OCI-LY3 (cell line): ENCODE measurements at regions not wholly inside any gene's neighbourhood (a gene's known extent, or its start where the extent isn't known, plus 50 kb on each side); places are given as distances from the start of the nearest gene placed in this dataset.

Experiments used
- H2AFZ ChIP-seq: fragments of 200-600, 300-600 bp; shearing (Covaris generic); 2 replicates; pipeline ENCODE4 v1.6.0; 2014; ENCODE audit warnings: antibody characterized with exemption, low read depth, low read length
- H3K27ac ChIP-seq: fragments of 200-600, 300-600 bp; sonication (generic); 2 replicates; pipeline ENCODE4 v1.5.1; 2014; ENCODE audit warnings: mild to moderate bottlenecking, low read length, moderate library complexity, mixed read lengths
- H3K27me3 ChIP-seq: fragments of 200-600, 300-600 bp; sonication (generic); 2 replicates; pipeline ENCODE4 v1.6.1; 2014; ENCODE audit warnings: low read depth, low read length, mixed read lengths
- H3K36me3 ChIP-seq: fragments of 200-600, 300-600 bp; sonication (generic); replicated peaks from 2 replicates; pipeline ENCODE3; 2014; ENCODE audit warnings: low read depth, low read length, mixed read lengths
- H3K4me1 ChIP-seq: fragments of 300-600, 200-600 bp; sonication (generic); 2 replicates; pipeline ENCODE4 v1.6.1; 2014; ENCODE audit warnings: low read length, mixed read lengths
- H3K4me2 ChIP-seq: fragments of 200-600, 300-600 bp; sonication (generic); 2 replicates; pipeline ENCODE4 v1.6.1; 2014; ENCODE audit warnings: low read length, mixed read lengths
- H3K4me3 ChIP-seq: fragments of 300-600, 200-600 bp; sonication (generic); 2 replicates; pipeline ENCODE4 v1.5.1; 2014; ENCODE audit warnings: antibody characterized with exemption, mild to moderate bottlenecking, low read length, moderate library complexity
- H3K79me2 ChIP-seq: fragments of 300-600, 200-600 bp; shearing (Covaris generic); 2 replicates; pipeline ENCODE4 v1.6.1; 2014; ENCODE audit warnings: mild to moderate bottlenecking, low read length, mixed read lengths
- H3K9ac ChIP-seq: fragments of 300-600, 200-600 bp; shearing (Covaris generic); 2 replicates; pipeline ENCODE4 v1.6.0; 2014; ENCODE audit warnings: mild to moderate bottlenecking, low read length, moderate library complexity
- H3K9me3 ChIP-seq: fragments of 200-600, 300-600 bp; shearing (Covaris generic); 2 replicates; pipeline ENCODE4 v1.6.1; 2014; ENCODE audit warnings: low read length, mixed read lengths; ENCODE audit not compliant: insufficient read depth
- H4K20me1 ChIP-seq: fragments of 200-600, 300-600 bp; sonication (generic); 2 replicates; pipeline ENCODE4 v1.6.1; 2016; ENCODE audit warnings: low read length, mixed read lengths; ENCODE audit not compliant: insufficient read depth
- EZH2phosphoT487 ChIP-seq: fragments of 200-600 bp; shearing (Covaris generic); IDR thresholded peaks from 2 replicates; pipeline ENCODE4 v1.6.1; 2018; ENCODE audit warnings: antibody characterized with exemption, mixed run types, low read depth
- TF ChIP-seq, protein P1 (sequence below): fragments of 200-600, 300-600 bp; sonication (generic); IDR thresholded peaks from 2 replicates; pipeline ENCODE4 v1.5.1; 2014; ENCODE audit warnings: antibody characterized with exemption, low read length, low read depth

DNA sequence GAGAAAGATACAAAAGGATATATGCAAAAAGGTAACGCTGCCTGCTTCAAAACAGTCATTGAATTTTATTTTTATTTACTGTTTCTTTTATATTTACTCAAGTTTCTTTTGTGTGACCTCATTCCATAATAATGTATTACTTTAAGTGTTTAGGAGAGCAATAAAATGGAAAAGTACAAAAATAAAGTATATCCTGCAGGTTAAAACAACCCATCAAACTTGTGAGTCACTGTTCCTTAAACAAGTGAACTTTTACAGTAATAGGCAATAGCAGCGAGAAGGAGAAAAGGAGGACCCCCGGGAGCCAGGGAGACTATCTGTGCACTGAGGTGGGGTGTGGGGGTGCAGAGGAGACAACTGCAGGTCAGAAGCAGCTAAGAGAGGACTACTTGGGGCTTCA lies 124.5 kb downstream of the EN1 start:
- H3K27ac ChIP-seq, result no peak overlapping the region
- H4K20me1 ChIP-seq, result no peaks in the 10 kb centered on the region
- no peaks in the 10 kb centered on the region for H3K9me3 ChIP-seq
- no peak overlapping the region for H3K4me3 ChIP-seq
- no peaks in the 10 kb centered on the region for H3K79me2 ChIP-seq
- no peak overlapping the region for H2AFZ ChIP-seq
- no peaks in the 10 kb centered on the region for H3K4me1 ChIP-seq
- TF ChIP-seq, protein P1, sequence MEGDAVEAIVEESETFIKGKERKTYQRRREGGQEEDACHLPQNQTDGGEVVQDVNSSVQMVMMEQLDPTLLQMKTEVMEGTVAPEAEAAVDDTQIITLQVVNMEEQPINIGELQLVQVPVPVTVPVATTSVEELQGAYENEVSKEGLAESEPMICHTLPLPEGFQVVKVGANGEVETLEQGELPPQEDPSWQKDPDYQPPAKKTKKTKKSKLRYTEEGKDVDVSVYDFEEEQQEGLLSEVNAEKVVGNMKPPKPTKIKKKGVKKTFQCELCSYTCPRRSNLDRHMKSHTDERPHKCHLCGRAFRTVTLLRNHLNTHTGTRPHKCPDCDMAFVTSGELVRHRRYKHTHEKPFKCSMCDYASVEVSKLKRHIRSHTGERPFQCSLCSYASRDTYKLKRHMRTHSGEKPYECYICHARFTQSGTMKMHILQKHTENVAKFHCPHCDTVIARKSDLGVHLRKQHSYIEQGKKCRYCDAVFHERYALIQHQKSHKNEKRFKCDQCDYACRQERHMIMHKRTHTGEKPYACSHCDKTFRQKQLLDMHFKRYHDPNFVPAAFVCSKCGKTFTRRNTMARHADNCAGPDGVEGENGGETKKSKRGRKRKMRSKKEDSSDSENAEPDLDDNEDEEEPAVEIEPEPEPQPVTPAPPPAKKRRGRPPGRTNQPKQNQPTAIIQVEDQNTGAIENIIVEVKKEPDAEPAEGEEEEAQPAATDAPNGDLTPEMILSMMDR, result no peak
- TF ChIP-seq EZH2phosphoT487, result no peak
- no peak overlapping the region for H3K4me2 ChIP-seq
- H3K36me3 ChIP-seq, result no peaks in the 10 kb centered on the region
- no peaks in the 10 kb centered on the region for H3K27me3 ChIP-seq
- no peak overlapping the region for H3K9ac ChIP-seq

DNA sequence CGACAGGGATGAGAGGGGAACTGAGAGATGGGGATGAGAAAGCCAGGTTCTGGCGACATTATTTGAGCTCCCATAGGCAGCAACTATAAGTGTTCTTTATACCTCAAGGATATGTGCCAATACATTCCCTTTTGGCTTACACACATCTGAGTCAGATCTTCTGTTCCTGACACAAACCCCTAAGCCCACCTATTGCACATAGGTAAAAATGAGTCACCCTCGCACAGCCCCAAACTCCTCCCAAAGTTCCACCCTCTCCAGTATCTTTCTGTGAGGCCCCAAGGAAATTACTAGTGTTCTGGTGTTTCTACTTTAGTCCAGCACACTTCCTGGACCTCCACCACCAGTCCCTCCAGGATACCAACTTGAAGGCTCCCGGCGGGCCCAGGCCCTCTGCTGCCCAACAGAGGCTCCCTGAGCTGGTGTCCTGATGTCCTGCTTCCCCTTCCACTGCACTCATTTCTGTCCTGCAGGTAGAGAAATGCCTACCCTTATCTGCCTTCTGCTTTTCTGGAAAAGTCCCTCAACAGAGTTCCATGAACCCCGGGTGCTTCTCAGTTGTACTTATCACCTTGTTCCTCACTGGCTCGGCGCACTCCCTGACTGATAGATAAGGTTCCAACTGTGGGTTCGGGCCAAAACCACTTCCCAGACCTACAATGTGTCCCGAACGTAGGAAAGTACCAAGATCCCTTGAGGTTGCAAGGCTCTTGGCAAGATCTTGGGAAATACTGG lies 125.5 kb downstream of the EN1 start:
- H3K4me2 ChIP-seq, result no peak overlapping the region
- H3K4me1 ChIP-seq, result no peaks in the 10 kb centered on the region
- no peak for TF ChIP-seq EZH2phosphoT487
- TF ChIP-seq, protein P1, result no peak
- H3K27ac ChIP-seq, result no peak overlapping the region
- no peak overlapping the region for H3K9ac ChIP-seq
- no peaks in the 10 kb centered on the region for H4K20me1 ChIP-seq
- H3K36me3 ChIP-seq, result no peaks in the 10 kb centered on the region
- no peak overlapping the region for H3K4me3 ChIP-seq
- H3K79me2 ChIP-seq, result no peaks in the 10 kb centered on the region
- no peak overlapping the region for H2AFZ ChIP-seq
- no peaks in the 10 kb centered on the region for H3K27me3 ChIP-seq
- no peaks in the 10 kb centered on the region for H3K9me3 ChIP-seq

DNA sequence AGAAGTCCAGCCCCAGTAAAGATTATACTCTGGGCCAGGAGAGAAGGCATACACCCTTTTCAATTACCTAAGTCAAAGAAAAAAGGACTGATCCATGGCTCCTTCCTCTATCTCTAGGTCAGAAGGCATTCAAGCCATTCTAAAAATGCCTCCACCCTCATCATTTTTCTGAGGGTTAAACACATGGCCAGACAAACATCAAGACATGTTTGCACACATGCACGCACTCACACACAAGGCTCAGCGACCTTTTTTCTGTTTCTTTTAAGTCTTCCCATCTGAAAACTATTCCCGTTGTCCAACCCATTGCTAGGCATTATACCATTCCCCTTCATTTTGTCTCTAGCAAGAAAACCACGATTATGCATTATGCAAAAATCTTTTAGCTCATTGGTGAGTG lies 126.6 kb downstream of the EN1 start:
- Histone ChIP-seq H3K27me3 (no peaks in the 10 kb centered on the region), H3K27ac (no peak overlapping the region), H3K4me3 (no peak overlapping the region), H2AFZ (no peak overlapping the region), H3K36me3 (no peaks in the 10 kb centered on the region), H3K9me3 (no peaks in the 10 kb centered on the region), H3K4me1 (no peaks in the 10 kb centered on the region), H4K20me1 (no peaks in the 10 kb centered on the region), H3K9ac (no peak overlapping the region), H3K4me2 (no peak overlapping the region), H3K79me2 (no peaks in the 10 kb centered on the region)
- TF ChIP-seq EZH2phosphoT487, result no peak
- TF ChIP-seq, protein P1, result no peak

DNA sequence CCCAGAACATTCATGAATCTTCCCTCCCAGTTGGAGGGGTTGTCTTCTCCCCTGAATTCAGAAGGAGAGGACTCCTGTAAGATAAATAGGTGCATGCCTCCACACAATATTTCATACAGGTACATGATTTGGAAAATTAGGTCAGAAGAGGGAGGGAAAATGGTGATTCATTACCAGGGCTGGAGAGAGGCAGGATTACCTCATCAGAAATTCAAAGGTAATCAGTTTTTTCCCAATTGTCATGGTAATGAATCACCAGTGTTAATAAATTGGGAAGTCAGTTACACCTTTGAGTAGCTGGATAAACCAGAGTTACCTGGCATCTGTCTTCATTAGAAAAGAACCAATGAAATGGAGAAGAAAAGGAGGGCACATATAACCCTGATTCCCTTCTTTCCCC lies 128.5 kb downstream of the EN1 start:
- no peaks in the 10 kb centered on the region for H3K27me3 ChIP-seq
- no peaks in the 10 kb centered on the region for H4K20me1 ChIP-seq
- no peak overlapping the region for H2AFZ ChIP-seq
- no peaks in the 10 kb centered on the region for H3K4me1 ChIP-seq
- no peak overlapping the region for H3K9ac ChIP-seq
- no peaks in the 10 kb centered on the region for H3K36me3 ChIP-seq
- no peaks in the 10 kb centered on the region for H3K9me3 ChIP-seq
- no peak overlapping the region for H3K4me2 ChIP-seq
- H3K79me2 ChIP-seq, result no peaks in the 10 kb centered on the region
- TF ChIP-seq EZH2phosphoT487, result no peak
- TF ChIP-seq, protein P1, result no peak
- H3K4me3 ChIP-seq, result no peak overlapping the region
- no peak overlapping the region for H3K27ac ChIP-seq
